Testis (tissue), 2 donors: ENCODE measurements at regions not wholly inside any gene's neighbourhood (a gene's known extent, or its start where the extent isn't known, plus 50 kb on each side); places are given as distances from the start of the nearest gene placed in this dataset.

Source experiments
- CTCF ChIP-seq, 3 experiments: fragments of 450-650 bp in 2 of 3; fragments of 200-600 bp in 1 of 3; sonication (generic) in 1 of 3; IDR thresholded peaks; one replicate each; pipeline ENCODE4 v1.5.1; 2016 to 2019; ENCODE audit warnings: antibody characterized with exemption in 3 of 3, mild to moderate bottlenecking in 2 of 3, moderate library complexity in 1 of 3
- POLR2A ChIP-seq: fragments of 450-650 bp; IDR thresholded peaks from one replicate; pipeline ENCODE4 v1.6.1; 2017; ENCODE audit warnings: antibody characterized with exemption, mild to moderate bottlenecking, moderate library complexity

- no peak for TF ChIP-seq POLR2A
- TF ChIP-seq CTCF (IDR thresholded peaks at IDR 0.05) = no peak
Observed at GRCh38 chr10:46233181-46233580, 53.6 kb upstream of the ANTXRL start.
